ENCODE measurements at regions not wholly inside any gene's neighbourhood (a gene's known extent, or its start where the extent isn't known, plus 50 kb on each side); places are given as distances from the start of the nearest gene placed in this dataset.
A peak's percentile ranks its signal among the peaks of the same experiment; 100 is the strongest.

DNA sequence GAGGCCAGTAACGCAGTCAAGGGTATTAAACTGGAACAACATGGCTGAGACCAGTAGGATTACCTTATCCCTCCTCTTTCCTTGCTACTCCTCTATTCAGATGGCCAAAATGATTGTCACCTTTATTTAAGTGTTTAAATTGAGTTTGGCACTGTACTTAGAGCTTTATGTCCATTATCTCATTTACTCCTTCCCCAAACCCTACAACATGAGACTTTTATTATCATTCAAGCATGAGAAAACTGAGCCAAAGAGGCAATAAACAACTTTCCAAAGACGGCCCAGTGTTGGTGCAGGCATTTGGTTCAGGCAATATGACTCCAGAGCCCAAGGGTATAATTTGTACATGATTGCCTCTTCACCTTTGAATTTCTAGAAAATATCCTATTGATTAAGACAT lies 370.9 kb upstream of the KITLG start:
- no peak for ATAC-seq
- DNase-seq, result no peak
- intact Hi-C loops (cut with DNase I), result no loop called here

DNA sequence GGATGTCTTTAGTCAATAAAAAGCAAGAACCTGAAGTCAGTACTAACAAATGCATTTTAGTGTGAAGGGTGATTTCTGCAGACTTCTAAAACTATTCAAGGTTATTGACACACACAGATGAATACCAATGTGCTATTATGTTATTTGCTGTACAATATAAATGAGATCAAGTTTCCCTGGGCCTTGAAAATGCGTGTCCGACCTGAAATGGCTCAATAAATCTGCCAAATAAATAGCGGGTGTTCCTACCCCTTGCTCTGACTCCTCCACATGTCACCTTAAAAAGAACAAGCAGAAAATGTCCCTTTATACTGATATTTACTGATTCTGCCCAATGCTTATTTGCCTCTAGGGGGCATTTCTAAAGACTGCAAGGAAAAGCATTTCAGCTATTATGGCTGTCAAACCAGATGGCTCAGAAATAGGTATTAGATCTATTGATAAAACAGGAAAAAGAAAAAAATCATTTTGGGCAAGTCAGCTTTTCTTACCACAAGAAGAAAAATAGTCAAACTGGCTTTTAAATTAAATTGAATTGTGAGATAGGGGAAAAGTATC lies 367.3 kb upstream of the KITLG start:
- DNase-seq (no peak), ATAC-seq (no peak)
- intact Hi-C loops (cut with DNase I), result no loop called here

DNA sequence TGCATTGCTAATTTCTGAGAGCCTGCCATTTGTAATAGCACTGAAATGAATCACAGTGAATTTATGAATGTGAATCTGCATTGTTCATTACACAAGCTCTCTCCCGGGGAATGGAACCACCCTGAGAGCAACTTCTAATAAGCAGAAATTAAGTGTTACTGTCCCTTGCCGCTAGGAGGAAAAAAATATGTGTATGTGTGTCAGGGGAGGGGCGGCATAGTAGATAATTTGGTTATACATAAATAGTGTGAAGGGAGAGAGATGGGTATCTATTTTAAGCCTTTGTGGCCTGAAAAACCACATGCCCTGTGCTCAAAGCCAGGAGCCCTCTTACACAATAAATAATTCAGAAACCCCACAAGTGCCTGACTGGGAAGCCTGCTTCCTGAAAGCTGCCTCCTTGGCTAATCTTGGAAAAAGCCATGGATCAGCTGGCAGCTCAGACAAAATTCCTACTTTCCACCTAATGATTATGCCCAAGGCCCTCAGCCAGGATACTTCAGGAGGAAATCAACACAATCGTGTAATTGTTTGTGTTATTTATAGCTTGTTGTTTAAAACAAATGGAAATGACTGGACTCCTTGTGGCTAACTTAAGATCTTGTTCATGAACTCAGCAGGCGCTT lies 366.2 kb upstream of the KITLG start:
- peak; percentile 15 to 41 for ATAC-seq
- intact Hi-C loops (cut with DNase I), result no loop called here
- DNase-seq, result no peak

DNA sequence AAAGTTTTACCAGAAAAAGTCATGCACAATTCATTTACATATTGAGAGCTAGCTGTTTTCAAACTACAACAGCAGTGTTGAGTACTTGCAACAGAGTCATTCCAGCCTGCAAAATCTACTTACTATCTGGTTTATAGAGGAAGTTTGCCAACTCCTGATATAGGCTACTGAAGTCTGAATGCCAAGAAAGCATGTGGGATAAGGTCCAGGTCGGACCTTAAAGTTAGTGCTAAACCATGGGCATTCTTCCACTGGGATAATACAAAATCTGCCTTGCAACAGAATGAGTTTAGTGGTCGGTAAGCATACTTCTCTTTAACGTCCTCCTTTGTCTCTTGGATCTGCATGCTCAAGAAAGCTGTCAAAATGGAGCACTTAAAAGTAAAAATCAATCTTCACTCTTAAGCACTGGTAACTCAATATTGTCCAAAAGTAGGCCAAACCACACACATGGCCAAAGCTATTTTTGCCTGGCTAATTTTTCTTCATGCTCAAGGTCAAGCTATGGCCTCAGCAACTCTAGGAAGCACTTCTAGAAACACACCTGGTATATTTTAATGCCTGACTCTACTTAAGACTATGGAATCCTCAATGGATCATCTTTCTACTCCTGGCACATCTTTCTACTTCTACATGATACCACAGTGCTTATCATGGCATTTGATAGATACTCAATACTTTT lies 364.9 kb upstream of the KITLG start:
- DNase-seq, result no peak
- no peak for ATAC-seq
- intact Hi-C loops (cut with DNase I), result no loop called here

DNA sequence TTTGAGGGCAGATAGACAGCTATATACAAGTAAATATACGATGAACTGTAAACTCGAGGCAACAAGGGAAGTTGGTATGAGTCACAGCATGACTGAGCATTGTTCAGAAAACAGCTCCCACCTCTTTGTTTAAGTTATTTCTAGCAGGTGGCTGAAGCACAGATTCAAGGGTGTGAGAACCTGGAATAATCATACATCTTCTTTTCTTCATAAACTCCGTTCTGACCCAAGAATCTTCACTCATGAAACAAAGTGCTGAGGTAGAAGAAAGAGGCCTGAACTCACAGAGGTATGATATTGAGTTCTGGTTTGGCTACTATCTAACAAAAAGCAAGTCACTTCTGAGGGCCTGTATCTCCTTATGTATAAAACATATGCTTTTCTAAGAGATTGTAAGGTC lies 364.1 kb upstream of the KITLG start:
- ATAC-seq (no peak), DNase-seq (no peak)
- intact Hi-C loops (cut with DNase I), result no loop called here

DNA sequence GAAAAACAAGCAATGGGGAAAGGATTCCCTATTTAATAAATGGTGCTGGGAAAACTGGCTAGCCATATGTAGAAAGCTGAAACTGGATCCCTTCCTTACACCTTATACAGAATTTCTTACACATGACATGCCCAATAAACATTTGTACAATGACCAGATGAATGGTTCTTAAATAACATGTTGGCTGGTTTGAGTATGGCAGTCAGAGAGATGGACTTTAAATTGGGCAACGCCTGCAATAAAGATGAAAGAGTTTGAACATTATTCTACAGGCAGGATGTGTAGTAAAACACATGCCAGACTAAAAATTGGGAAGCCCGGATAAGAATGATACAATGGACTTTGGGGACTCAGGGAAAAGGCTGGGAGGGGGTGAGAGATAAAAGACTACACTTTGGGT lies 360.6 kb upstream of the KITLG start:
- ATAC-seq, result no peak
- intact Hi-C loops (cut with DNase I), result no loop called here
- DNase-seq, result no peak

DNA sequence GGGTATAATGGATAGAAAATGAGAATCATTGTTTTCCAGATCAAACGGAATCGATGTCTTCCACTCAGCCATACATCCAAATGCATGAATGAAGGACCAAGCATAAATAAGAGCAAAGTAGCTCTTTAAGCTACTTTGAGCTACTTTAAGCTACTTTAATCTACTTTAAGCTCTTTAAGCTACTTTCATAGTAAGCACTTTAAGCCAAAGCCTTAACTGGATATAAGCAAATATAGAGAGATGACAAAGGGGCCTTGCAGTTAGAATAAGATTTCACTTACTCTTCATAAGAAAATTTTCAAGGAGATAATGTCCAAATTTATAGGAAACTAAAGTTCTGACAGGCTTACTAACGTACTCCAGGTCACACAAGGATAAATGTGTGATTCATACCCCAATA lies 355.6 kb upstream of the KITLG start:
- intact Hi-C loops (cut with DNase I), result no loop called here
- DNase-seq (no peak), ATAC-seq (no peak)

DNA sequence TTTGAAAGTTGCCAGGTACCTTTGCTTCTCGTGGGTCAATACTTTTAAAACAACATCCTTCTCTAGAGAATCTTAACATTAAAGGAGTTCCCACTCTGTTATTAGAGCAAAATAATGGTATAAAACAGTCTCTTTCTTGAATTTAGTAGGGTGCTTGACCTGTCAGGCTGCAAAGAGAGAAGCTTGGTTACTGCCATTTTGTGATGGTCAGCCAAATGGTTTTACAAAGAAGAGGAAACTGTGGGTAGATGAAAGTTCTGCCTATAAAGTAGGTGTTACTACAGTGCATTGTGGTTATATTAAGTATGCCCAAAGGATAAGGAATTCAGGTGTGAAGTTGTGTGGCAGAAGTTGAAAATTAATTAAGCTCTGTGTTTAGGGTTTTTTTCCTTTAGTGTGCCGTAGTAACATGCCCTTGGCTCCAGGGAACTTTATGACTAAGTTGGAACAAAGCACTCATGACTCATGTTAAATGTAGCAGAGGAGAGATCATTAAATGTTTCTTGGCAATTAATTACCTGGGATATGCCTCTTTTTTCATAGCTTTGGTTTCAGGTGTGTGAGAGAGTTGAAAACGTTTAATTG lies 354.0 kb upstream of the KITLG start:
- DNase-seq, result no peak
- ATAC-seq, result no peak
- intact Hi-C loops (cut with DNase I), result no loop called here

DNA sequence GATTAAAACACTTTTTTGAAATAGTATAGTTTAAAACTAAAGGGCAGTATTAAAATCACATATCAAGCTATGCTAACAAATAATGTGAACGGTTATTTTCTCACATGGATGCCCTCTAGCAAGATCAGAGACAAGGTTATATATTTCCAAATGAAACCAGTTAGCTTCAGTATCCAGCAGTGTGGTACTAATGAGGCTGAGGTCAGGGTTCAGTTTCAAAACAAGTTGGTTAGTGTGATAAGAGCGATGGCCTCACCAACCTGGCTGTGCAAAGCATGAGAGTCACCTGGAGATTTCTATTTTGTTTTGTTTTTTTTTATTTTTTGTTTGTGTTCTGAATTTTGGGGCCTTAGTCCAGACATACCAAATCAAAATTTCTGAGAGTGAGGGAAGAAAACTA lies 352.2 kb upstream of the KITLG start:
- ATAC-seq, result no peak
- intact Hi-C loops (cut with DNase I), result no loop called here
- no peak for DNase-seq

DNA sequence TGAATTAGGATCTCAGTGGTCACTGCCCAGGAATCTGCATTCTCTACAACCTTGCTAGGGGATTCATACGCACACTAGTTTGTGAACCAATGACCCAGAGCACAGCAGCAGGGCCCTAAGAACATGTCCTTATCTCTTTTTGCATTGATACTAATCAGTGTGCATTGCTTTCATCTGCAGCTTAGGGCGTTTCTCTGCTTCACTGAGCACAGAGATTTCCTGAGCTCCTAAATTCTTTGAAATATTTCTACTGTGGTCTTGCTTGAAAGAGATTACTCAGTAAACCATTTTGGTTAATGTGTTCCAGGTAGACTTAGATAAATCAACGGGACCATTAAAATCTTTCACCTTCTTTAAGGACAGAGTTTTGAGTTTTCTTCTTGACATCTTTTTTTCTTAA lies 351.3 kb upstream of the KITLG start:
- ATAC-seq, result no peak
- intact Hi-C loops (cut with DNase I), result no loop called here
- DNase-seq, result no peak

DNA sequence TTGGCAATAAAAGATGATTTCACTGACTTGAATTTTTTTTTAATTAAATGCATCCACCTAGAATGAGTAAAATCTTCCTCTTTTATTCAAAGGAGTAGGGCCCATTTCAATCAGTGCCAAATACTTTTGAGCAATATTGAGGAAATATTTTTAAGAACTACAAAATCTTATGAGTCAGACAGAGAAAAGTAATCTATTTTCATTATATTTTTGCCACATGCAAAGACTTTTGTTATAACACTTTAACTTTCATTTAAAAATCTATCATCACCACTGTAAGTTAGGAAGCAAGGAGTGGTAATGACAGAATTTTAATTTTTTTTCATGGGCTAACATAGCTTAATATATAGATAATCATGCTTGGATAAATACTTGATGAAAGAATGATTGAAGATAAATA lies 345.2 kb upstream of the KITLG start:
- ATAC-seq (peak in 1 of 2 donors; percentile 59), DNase-seq (no peak)
- intact Hi-C loops (cut with DNase I), result no loop called here

DNA sequence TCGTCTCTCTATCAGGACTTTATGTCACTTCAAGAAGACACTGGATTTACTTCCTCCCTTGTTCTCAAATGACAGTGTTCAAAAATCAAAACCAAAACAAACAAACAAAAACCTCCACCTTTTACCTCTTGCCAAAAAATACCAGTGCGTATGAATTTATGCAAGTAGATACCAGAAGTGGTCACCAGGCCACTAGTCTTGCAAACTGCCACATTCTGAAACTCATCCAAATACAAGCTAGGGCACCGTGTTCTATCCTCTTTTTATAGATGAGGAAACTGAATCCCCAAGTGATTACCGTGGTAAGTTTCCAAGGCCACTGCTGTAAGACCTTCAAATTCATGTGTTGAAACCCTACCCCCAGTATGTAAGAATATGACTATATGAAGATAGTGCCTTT lies 343.9 kb upstream of the KITLG start:
- ATAC-seq (peak in 1 of 2 donors; percentile 34), DNase-seq (no peak)
- intact Hi-C loops (cut with DNase I), result no loop called here

DNA sequence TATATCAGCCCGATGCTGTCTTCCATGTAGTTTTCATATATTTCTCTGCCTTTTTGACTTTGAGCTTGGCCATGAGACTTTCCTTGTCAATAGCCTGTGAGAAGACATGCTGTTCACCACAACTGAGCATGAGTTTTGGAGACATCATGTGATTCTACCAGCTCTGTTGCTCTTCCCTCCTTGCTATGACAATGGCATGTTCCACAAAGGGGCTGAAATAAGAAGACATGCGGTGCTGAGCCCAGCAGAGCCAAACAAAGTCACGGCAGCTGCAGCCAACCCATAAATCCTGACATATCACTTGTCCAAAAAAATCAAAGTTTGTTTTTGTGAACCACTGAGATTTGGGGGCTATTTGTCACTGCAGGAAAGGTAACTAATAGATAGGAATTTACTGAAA lies 343.4 kb upstream of the KITLG start:
- DNase-seq (no peak), ATAC-seq (no peak)
- intact Hi-C loops (cut with DNase I), result no loop called here

DNA sequence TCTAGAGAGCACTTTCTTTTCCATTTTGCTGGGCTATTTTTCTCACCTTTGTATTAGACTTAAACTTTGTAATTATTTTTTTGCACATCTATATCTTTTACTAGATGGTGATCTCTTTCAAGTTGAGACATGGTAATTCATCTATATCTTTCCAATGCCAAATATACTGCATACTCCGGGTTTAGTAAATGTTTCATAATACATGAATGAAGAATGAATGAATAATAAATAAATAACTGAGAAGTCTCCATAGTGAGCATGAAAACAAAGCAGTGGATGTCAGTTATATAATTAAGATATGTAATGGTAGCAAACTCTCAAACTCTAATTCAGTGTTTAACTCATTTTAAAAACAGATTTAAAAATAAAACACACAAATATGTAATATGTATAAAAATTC lies 342.5 kb upstream of the KITLG start:
- intact Hi-C loops (cut with DNase I), result no loop called here
- DNase-seq, result no peak
- peak in 1 of 2 donors; percentile 45 for ATAC-seq

DNA sequence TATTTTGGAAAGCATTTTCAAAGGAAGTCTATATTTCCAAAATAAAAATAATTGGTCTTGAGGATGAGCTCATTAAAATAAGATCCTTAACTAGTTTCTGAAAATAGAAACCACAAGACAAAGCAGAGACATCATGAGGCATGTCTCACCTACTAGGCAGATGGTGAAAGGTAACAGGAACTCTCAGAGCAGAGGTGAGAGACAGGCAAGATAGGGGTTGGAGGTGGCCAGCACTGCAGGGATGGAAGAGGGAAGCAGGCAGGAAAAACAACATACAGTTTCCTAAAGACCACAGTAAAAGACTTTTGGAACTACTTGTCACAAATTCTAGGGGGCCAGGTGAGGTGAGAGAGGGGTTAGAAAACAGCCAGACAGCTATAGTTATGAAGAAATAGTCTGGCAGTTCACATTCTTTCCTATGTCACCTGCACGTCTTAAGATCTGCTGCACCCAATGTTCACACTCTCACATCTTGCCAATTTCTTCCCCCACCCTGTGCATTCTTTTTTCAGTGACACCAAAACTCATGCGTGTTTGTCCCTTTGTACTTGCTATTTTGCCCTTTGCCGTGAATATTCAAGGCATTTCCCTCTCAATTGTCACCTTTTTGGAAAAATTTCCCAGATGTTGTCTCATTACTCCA lies 341.7 kb upstream of the KITLG start:
- intact Hi-C loops (cut with DNase I), result no loop called here
- no peak for DNase-seq
- ATAC-seq, result no peak

DNA sequence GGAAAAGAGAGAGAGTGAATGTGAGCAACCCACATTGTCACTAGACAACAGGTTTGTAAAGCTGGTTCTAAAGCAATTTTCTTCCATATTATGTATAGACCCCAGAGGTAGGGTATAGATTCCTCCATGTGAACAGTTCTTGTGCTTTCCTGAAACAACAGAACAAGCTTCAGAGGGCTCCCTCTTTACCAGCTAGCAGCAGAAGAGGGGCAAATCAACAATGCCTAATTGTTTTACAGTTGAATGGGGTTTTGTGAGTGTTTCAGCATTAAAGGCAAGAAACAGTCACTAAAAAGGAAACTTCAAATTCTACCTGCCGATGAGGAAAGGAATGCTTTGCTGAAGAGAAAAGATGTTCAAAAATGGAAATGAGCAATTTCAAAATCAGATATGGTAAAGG lies 341.2 kb upstream of the KITLG start:
- DNase-seq (no peak), ATAC-seq (no peak)
- intact Hi-C loops (cut with DNase I), result no loop called here

DNA sequence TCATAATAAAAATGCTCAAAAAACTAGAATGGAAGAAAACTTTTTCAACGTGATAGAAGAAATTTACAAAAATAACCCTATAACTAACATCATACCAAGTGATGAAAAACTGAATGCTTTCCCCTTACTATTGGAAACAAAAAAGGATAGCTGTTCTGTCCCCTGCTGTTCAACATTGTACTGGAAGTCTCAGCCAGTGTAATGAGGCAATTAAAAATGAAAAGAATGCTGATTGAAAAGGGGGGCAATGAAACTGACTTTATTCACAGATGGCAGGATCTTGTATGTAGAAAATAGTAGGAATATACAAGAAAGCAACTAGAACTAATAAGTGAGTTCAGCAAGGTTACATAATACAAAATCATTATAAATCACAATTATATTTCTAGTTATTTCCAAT lies 337.9 kb upstream of the KITLG start:
- ATAC-seq (no peak), DNase-seq (no peak)
- intact Hi-C loops (cut with DNase I), result no loop called here

DNA sequence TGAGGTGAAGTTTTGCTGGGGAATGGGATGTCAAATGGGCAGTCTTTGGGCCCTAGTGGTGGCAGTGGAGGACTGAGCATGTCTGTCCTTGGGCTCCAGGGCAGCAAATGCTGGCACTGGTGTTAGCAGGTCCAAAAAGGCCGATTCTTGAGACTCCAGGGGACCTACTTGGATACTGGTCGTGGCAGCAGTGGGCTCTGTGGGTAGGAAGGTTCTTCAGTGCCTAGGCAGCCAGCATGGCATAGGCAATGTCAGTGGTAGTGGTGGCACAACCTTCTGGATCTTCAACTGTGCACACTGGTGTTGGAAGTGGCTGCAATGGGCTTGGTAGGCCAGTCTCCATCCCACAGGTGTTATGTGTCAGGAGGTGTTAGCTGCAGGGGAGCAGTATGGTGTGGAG lies 334.7 kb upstream of the KITLG start:
- DNase-seq, result no peak

DNA sequence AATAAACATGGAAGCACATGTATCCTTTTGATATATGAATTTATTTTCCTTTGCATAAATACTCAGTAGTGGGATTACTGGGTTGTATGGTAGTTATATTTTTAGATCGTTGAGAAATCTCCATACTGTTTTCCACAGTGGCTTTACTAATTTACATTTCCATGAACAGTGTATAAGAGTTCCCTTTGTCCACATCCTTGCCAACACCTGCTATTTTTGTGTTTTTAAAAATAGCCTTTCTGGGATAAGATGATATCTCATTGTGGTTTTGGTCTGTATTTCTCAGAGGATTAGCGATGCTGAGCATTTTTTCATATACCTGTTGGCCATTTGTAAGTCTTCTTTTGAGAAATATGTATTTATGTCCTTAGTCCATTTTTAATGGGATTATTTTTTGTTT lies 329.2 kb upstream of the KITLG start:
- no peak for ATAC-seq
- intact Hi-C loops (cut with DNase I), result no loop called here
- no peak for DNase-seq

More for the DNA sequence above, 334.7 kb upstream of the KITLG start:
- no peak for ATAC-seq
- intact Hi-C loops (cut with DNase I), result no loop called here

DNA sequence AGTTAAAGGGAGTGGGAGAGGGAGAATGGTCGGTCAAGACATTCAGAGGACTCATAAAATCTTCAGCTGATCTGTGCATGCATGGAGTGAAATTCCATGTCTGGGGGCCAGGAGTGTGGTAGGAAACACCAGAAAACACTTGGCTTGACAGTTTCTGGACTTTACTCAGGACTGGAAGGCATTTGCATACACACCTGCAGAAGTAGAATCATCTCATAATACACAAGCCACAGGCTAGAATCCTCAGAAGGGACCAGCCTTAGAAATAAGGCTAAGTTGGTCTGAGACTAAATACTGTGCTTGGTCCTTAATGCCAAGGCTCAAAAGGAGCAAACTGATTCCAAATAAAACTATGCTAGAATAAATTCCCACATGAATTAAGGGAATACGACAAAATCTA lies 328.1 kb upstream of the KITLG start:
- ATAC-seq, result no peak
- DNase-seq, result no peak
- intact Hi-C loops (cut with DNase I), result no loop called here

Measured in left cardiac atrium (tissue), 4 donors.